H1 (cell line): ENCODE measurements at regions not wholly inside any gene's neighbourhood (a gene's known extent, or its start where the extent isn't known, plus 50 kb on each side); places are given as distances from the start of the nearest gene placed in this dataset.

Experiments
- CTCF ChIA-PET: fragments of 300-600 bp; sonication (Branson Sonifier 250); formaldehyde crosslinking; loops from one replicate; lab custom pipeline; 2021; ENCODE audit not compliant: partially characterized antibody; lab: Charles Lee
- POLR2A ChIA-PET: fragments of 300-600 bp; sonication (Branson Sonifier 250); formaldehyde crosslinking; loops from one replicate; lab custom pipeline; 2021; ENCODE audit warnings: inconsistent platforms; ENCODE audit not compliant: partially characterized antibody; lab: Charles Lee
- DNase-seq, 2 experiments: peaks; one replicate each; pipeline versions ENCODE4 v3.0.0 to v3.0.0-alpha.2; 2010 to 2022; ENCODE audit warnings: low spot score in 2 of 2, low read depth in 1 of 2, mixed read lengths in 1 of 2
- FAIRE-seq: peaks from 2 replicates; lab custom pipeline; 2011; peaks lifted over from hg19 to GRCh38; lab: Jason Lieb, UNC
- H2AFZ ChIP-seq: 2 replicates; pipeline ENCODE4 v1.8.1; 2012; ENCODE audit warnings: low read length, inconsistent platforms
- H2AK5ac ChIP-seq: 2 replicates; pipeline ENCODE4 v1.6.1; 2013; ENCODE audit warnings: low read depth, low read length
- H2BK120ac ChIP-seq: replicated peaks from 2 replicates; pipeline ENCODE3; 2013; ENCODE audit warnings: low read depth, low read length, inconsistent platforms
- H2BK12ac ChIP-seq: 2 replicates; pipeline ENCODE4 v1.6.1; 2013; ENCODE audit warnings: low read depth, low read length
- H2BK15ac ChIP-seq: 2 replicates; pipeline ENCODE4 v1.6.1; 2013; ENCODE audit warnings: low read length
- H2BK20ac ChIP-seq: 2 replicates; pipeline ENCODE4 v1.6.1; 2013; ENCODE audit warnings: low read length
- H2BK5ac ChIP-seq: 2 replicates; pipeline ENCODE4 v1.6.1; 2013; ENCODE audit warnings: low read depth, low read length
- H3K14ac ChIP-seq: 2 replicates; pipeline ENCODE4 v1.6.1; 2013; ENCODE audit warnings: inconsistent platforms; ENCODE audit not compliant: insufficient read length
- H3K18ac ChIP-seq: 2 replicates; pipeline ENCODE4 v1.6.1; 2013; ENCODE audit warnings: low read length; ENCODE audit errors: extremely low read depth
- H3K23ac ChIP-seq: 2 replicates; pipeline ENCODE4 v1.6.1; 2013; ENCODE audit warnings: inconsistent platforms; ENCODE audit not compliant: insufficient read length
- H3K23me2 ChIP-seq: 2 replicates; pipeline ENCODE4 v1.6.1; 2013; ENCODE audit warnings: low read depth, low read length
- H3K27ac ChIP-seq: 2 replicates; pipeline ENCODE4 v1.6.1; 2011; ENCODE audit warnings: low read depth, low read length, inconsistent platforms
- H3K27me3 ChIP-seq, 4 experiments: replicated peaks in 1 of 4; 1 replicate in 1 of 4; 2 replicates in 3 of 4; pipeline versions ENCODE4 v1.6.1 to v1.8.1; 2011 to 2013; ENCODE audit warnings: low read length in 3 of 4, mild to moderate bottlenecking in 3 of 4, inconsistent platforms in 2 of 4, mixed read lengths in 2 of 4, moderate library complexity in 1 of 4; ENCODE audit not compliant: control insufficient read depth in 3 of 4, insufficient read depth in 3 of 4; ENCODE audit errors: extremely low read depth in 1 of 4
- H3K36me3 ChIP-seq, 4 experiments: 2 replicates each; pipeline versions ENCODE4 v1.6.1 to v1.8.1; 2011 to 2013; ENCODE audit warnings: mild to moderate bottlenecking in 4 of 4, low read length in 3 of 4, moderate library complexity in 2 of 4, control low read depth in 1 of 4, inconsistent platforms in 1 of 4; ENCODE audit not compliant: insufficient read depth in 4 of 4, control insufficient read depth in 2 of 4
- H3K4ac ChIP-seq: replicated peaks from 2 replicates; pipeline ENCODE3; 2013; ENCODE audit warnings: low read length, low read depth, mixed read lengths, inconsistent platforms; ENCODE audit not compliant: insufficient read length
- H3K4me1 ChIP-seq, 4 experiments: replicated peaks in 1 of 4; 1 replicate in 1 of 4; 2 replicates in 3 of 4; pipeline versions ENCODE4 v1.6.1 to v1.8.1; 2011 to 2013; ENCODE audit warnings: low read length in 3 of 4, inconsistent platforms in 2 of 4, mixed read lengths in 1 of 4; ENCODE audit not compliant: insufficient read depth in 4 of 4, control insufficient read depth in 3 of 4
- H3K4me2 ChIP-seq, 2 experiments: 2 replicates each; pipeline versions ENCODE4 v1.6.1 to v1.8.1; 2011 to 2013; ENCODE audit warnings: low read depth in 2 of 2, low read length in 2 of 2, control low read depth in 1 of 2, inconsistent platforms in 1 of 2, mild to moderate bottlenecking in 1 of 2; ENCODE audit not compliant: insufficient read depth in 1 of 2
- H3K4me3 ChIP-seq, 4 experiments: fragments of 200-600, 300-600 bp in 1 of 4; sonication (generic), shearing (Covaris generic), sonication (Bioruptor Twin) in 1 of 4; 2 replicates each; pipeline versions ENCODE4 v1.5.1 to v1.8.1; 2011 to 2016; ENCODE audit warnings: low read length in 4 of 4, low read depth in 3 of 4, control low read depth in 2 of 4, inconsistent platforms in 2 of 4, mild to moderate bottlenecking in 2 of 4, mixed read lengths in 1 of 4, moderate library complexity in 1 of 4; ENCODE audit not compliant: insufficient read depth in 2 of 4; ENCODE audit errors: extremely low read depth in 1 of 4
- H3K56ac ChIP-seq: replicated peaks from 2 replicates; pipeline ENCODE3; 2013; ENCODE audit warnings: low read depth, mild to moderate bottlenecking, mixed read lengths, low read length, inconsistent platforms; ENCODE audit not compliant: insufficient read length
- H3K79me1 ChIP-seq: 2 replicates; pipeline ENCODE4 v1.6.1; 2013; ENCODE audit warnings: low read depth, low read length, control low read depth
- H3K79me2 ChIP-seq, 2 experiments: 2 replicates each; pipeline versions ENCODE4 v1.6.1 to v1.8.1; 2012 to 2013; ENCODE audit warnings: low read length in 2 of 2, mild to moderate bottlenecking in 2 of 2, inconsistent platforms in 1 of 2; ENCODE audit not compliant: insufficient read depth in 2 of 2, control insufficient read depth in 1 of 2
- H3K9ac ChIP-seq, 4 experiments: replicated peaks in 1 of 4; 1 replicate in 1 of 4; 2 replicates in 3 of 4; pipeline versions ENCODE4 v1.6.1 to v1.8.1; 2011 to 2013; ENCODE audit warnings: low read depth in 3 of 4, low read length in 3 of 4, control low read depth in 2 of 4, mild to moderate bottlenecking in 2 of 4, moderate library complexity in 2 of 4, inconsistent platforms in 1 of 4; ENCODE audit errors: extremely low read depth in 1 of 4
- H3K9me3 ChIP-seq, 2 experiments: 2 replicates each; pipeline versions ENCODE4 v1.6.1 to v1.8.1; 2012 to 2013; ENCODE audit warnings: mild to moderate bottlenecking in 2 of 2, moderate library complexity in 2 of 2, control low read depth in 1 of 2, inconsistent platforms in 1 of 2, low read depth in 1 of 2, low read length in 1 of 2, mixed read lengths in 1 of 2; ENCODE audit not compliant: insufficient read depth in 2 of 2
- H4K20me1 ChIP-seq, 2 experiments: replicated peaks in 1 of 2; 2 replicates each; pipeline versions ENCODE3 to v1.8.1; 2011 to 2013; ENCODE audit warnings: inconsistent platforms in 2 of 2, low read length in 2 of 2, mild to moderate bottlenecking in 1 of 2; ENCODE audit not compliant: insufficient read depth in 2 of 2, control insufficient read depth in 1 of 2
- H4K5ac ChIP-seq: 2 replicates; pipeline ENCODE4 v1.6.1; 2013; ENCODE audit warnings: low read length, low read depth, mixed read lengths, inconsistent platforms; ENCODE audit not compliant: insufficient read length
- H4K8ac ChIP-seq: 2 replicates; pipeline ENCODE4 v1.8.0; 2013; ENCODE audit warnings: mild to moderate bottlenecking, moderate library complexity, low read length, inconsistent platforms; ENCODE audit not compliant: insufficient read depth; ENCODE audit errors: extremely low read depth
- H4K91ac ChIP-seq: replicated peaks from 2 replicates; pipeline ENCODE3; 2013; ENCODE audit warnings: low read length, mixed read lengths, inconsistent platforms; ENCODE audit not compliant: insufficient read length
- ASH2L ChIP-seq: fragments of 200-600, 300-600 bp; sonication (generic); IDR thresholded peaks from one replicate; pipeline ENCODE4 v1.7.1; 2017; ENCODE audit warnings: low read length
- BACH1 ChIP-seq: IDR thresholded peaks from 2 replicates; pipeline ENCODE4 v1.6.1; 2012; ENCODE audit warnings: low read length, improper control_type of control experiment
- CREB1 ChIP-seq: IDR thresholded peaks from 2 replicates; pipeline ENCODE4 v1.6.1; 2012; ENCODE audit warnings: inconsistent platforms
- CTBP2 ChIP-seq: IDR thresholded peaks from 2 replicates; pipeline ENCODE4 v1.7.0; 2011; ENCODE audit warnings: borderline replicate concordance, mild to moderate bottlenecking, moderate library complexity, mixed read lengths, low read length; ENCODE audit not compliant: insufficient read depth, insufficient read length
- EZH2 ChIP-seq: fragments of 200-600 bp; sonication (generic); IDR thresholded peaks from 2 replicates; pipeline ENCODE4 v1.7.1; 2012; ENCODE audit warnings: low read depth, mild to moderate bottlenecking, moderate library complexity, low read length, inconsistent platforms; ENCODE audit not compliant: severe bottlenecking
- HDAC2 ChIP-seq, 2 experiments: fragments of 300-600 bp in 1 of 2; sonication (generic) in 1 of 2; IDR thresholded peaks; 2 replicates each; pipeline ENCODE4 v1.6.1; 2011 to 2012; ENCODE audit warnings: low read depth in 2 of 2, low read length in 2 of 2, mild to moderate bottlenecking in 2 of 2, moderate library complexity in 2 of 2, borderline replicate concordance in 1 of 2, inconsistent platforms in 1 of 2
- KDM4A ChIP-seq: IDR thresholded peaks from one replicate; pipeline ENCODE4 v1.7.1; 2012; ENCODE audit warnings: low read depth, mild to moderate bottlenecking, moderate library complexity, low read length, inconsistent platforms; ENCODE audit not compliant: severe bottlenecking
- MAX ChIP-seq: IDR thresholded peaks from 2 replicates; pipeline ENCODE4 v1.6.1; 2012; ENCODE audit warnings: inconsistent platforms
- RNF2 ChIP-seq: fragments of 200-900, 300-1000 bp; sonication (generic); IDR thresholded peaks from 2 replicates; pipeline ENCODE4 v1.7.1; 2016; ENCODE audit warnings: borderline replicate concordance, low read depth, mild to moderate bottlenecking, antibody characterized with exemption, low read length; ENCODE audit not compliant: poor library complexity, severe bottlenecking; ENCODE audit errors: missing control alignments
- SIN3A ChIP-seq, 2 experiments: IDR thresholded peaks in 1 of 2; conservative IDR thresholded peaks in 1 of 2; 2 replicates each; pipeline ENCODE4 v1.6.1; 2011 to 2012; ENCODE audit warnings: low read length in 2 of 2, improper control_type of control experiment in 1 of 2, low read depth in 1 of 2, mild to moderate bottlenecking in 1 of 2
- TEAD4 ChIP-seq: IDR thresholded peaks from 2 replicates; pipeline ENCODE4 v1.6.1; 2012; ENCODE audit warnings: low read depth, low read length, inconsistent platforms, mixed read lengths
- YY1 ChIP-seq: IDR thresholded peaks from 2 replicates; pipeline ENCODE4 v1.6.1; 2011; ENCODE audit warnings: low read depth, mild to moderate bottlenecking, low read length
- ZNF274 ChIP-seq: IDR thresholded peaks from 2 replicates; pipeline ENCODE4 v1.7.0; 2012; ENCODE audit warnings: low read length, borderline replicate concordance; ENCODE audit errors: extremely low read depth
- WGBS, 2 experiments: shearing (Covaris generic) in 1 of 2; methylation state at CpG; one replicate each; pipeline versions ENCODE4 v1.1.6 to v1.1.7; 2013 to 2015; ENCODE audit warnings: low lambda C conversion rate in 2 of 2, mixed read lengths in 2 of 2, inconsistent platforms in 1 of 2, low coverage in 1 of 2, missing lambda C conversion rate in 1 of 2; ENCODE audit not compliant: insufficient replicate concordance in 2 of 2, insufficient coverage in 1 of 2, insufficient read length in 1 of 2; ENCODE audit errors: extremely low coverage in 1 of 2, missing lambda C conversion rate in 1 of 2; 5-methylcytosine and 5-hydroxymethylcytosine counted together

- H2BK120ac ChIP-seq: no peak overlapping the region
- no peaks in the 10 kb centered on the region for H3K4me1 ChIP-seq
- no peak overlapping the region for H2BK12ac ChIP-seq
- no peak overlapping the region for H3K27ac ChIP-seq
- H3K9me3 ChIP-seq: no peaks in the 10 kb centered on the region; a peak in 1 of 4 replicates
- H2AK5ac ChIP-seq: no peak overlapping the region
- H3K9ac ChIP-seq: no peak overlapping the region
- H3K79me1 ChIP-seq: no peaks in the 10 kb centered on the region
- no peaks in the 10 kb centered on the region for H3K27me3 ChIP-seq
- H3K4me3 ChIP-seq: no peak overlapping the region
- H4K5ac ChIP-seq: no peak overlapping the region
- no peak overlapping the region for H3K4ac ChIP-seq
- H3K23me2 ChIP-seq: no peaks in the 10 kb centered on the region
- ChIA-PET POLR2A (no interaction called here), CTCF (no interaction called here)
- WGBS, 2 experiments: 97% methylated on average over 8 of the region's 8 CpGs; no CpG with 5 or more reads in 1 of the 2 experiments
- H2BK5ac ChIP-seq: no peak overlapping the region
- no peaks in the 10 kb centered on the region for H3K36me3 ChIP-seq
- DNase-seq (no peak), FAIRE-seq (no peak)
- no peak overlapping the region for H3K14ac ChIP-seq
- no peaks in the 10 kb centered on the region for H4K20me1 ChIP-seq
- H3K23ac ChIP-seq: no peak overlapping the region
- H3K79me2 ChIP-seq: no peaks in the 10 kb centered on the region
- no peak overlapping the region for H3K56ac ChIP-seq
- H2BK15ac ChIP-seq: no peak overlapping the region
- H2BK20ac ChIP-seq: no peak overlapping the region
- H4K8ac ChIP-seq: no peak overlapping the region
- no peak overlapping the region; the same call in 1 of the 2 replicates for H2AFZ ChIP-seq
- H4K91ac ChIP-seq: no peak overlapping the region
- H3K18ac ChIP-seq: no peak overlapping the region
- H3K4me2 ChIP-seq: no peak overlapping the region
- no peak for TF ChIP-seq EZH2
- no peak for TF ChIP-seq CREB1
- no peak for TF ChIP-seq HDAC2 (IDR thresholded peaks at IDR 0.05; ENCODE audit: borderline replicate concordance in 1 of 2, low read depth in 2 of 2, low read length in 2 of 2)
- TF ChIP-seq TEAD4: no peak
- TF ChIP-seq ASH2L: no peak
- no peak for TF ChIP-seq KDM4A
- TF ChIP-seq YY1: no peak
- no peak for TF ChIP-seq BACH1
- no peak for TF ChIP-seq ZNF274
- TF ChIP-seq SIN3A (conservative IDR thresholded peaks at IDR 0.05 in 1 of 2, IDR thresholded peaks at IDR 0.05 in 1 of 2; ENCODE audit: low read depth in 1 of 2, low read length in 2 of 2): no peak
- TF ChIP-seq CTBP2: no peak
- no peak for TF ChIP-seq RNF2
- TF ChIP-seq MAX: no peak
Observed at GRCh38 chr12:87363497-87364084, 665.6 kb downstream of the C12orf50 start.
